WI38 (cell line): ENCODE measurements at regions not wholly inside any gene's neighbourhood (a gene's known extent, or its start where the extent isn't known, plus 50 kb on each side); places are given as distances from the start of the nearest gene placed in this dataset.

ENCODE experiments used
- H3K4me3 ChIP-seq: 2 replicates; pipeline ENCODE4 v1.5.1; 2011; ENCODE audit warnings: low read depth, mild to moderate bottlenecking, control low read depth, low read length
- TF ChIP-seq, protein P1 (sequence below): IDR thresholded peaks from 2 replicates; pipeline ENCODE4 v1.5.1; 2012; ENCODE audit warnings: low read depth, mild to moderate bottlenecking, control low read depth, low read length

DNA sequence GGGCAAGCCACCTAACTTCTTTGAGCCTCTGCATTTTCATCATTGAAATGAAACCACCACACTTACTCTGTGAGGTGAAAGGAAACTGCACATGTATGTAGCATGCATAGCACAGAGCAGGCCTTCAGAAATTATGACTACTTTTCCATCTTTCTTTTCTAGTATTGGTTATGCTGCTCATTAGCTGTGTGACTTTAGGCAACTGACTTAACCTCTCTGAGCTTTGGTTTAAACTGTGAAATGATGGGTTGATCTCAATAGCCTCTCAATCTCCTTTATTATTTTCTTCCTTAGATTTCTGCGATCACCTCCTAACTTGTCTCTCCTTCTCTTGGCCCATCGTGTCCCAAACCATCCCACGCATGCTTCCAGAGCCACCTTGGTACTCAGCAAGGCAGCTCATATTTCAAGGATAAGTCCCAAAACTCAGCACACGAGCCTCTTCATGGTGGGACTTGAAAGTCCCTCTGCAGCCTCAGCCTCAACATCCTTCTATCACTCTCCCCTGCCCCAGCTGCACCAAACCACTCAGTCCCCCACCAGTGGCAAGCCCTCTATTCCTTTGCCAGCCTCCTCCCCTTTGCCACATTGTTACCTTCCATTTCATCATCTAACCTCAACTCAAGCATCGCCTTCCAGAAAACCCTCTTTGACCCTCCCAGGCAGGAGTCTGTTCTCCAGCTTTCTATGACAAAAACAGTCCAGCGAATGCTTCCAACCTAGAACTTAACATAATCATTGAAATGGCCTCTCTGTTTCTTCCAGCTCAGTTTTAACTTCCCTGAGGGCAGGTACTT is 60.3 kb upstream of the DNAH5 start:
- TF ChIP-seq, protein P1, sequence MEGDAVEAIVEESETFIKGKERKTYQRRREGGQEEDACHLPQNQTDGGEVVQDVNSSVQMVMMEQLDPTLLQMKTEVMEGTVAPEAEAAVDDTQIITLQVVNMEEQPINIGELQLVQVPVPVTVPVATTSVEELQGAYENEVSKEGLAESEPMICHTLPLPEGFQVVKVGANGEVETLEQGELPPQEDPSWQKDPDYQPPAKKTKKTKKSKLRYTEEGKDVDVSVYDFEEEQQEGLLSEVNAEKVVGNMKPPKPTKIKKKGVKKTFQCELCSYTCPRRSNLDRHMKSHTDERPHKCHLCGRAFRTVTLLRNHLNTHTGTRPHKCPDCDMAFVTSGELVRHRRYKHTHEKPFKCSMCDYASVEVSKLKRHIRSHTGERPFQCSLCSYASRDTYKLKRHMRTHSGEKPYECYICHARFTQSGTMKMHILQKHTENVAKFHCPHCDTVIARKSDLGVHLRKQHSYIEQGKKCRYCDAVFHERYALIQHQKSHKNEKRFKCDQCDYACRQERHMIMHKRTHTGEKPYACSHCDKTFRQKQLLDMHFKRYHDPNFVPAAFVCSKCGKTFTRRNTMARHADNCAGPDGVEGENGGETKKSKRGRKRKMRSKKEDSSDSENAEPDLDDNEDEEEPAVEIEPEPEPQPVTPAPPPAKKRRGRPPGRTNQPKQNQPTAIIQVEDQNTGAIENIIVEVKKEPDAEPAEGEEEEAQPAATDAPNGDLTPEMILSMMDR = no peak
- no peak overlapping the region for H3K4me3 ChIP-seq

DNA sequence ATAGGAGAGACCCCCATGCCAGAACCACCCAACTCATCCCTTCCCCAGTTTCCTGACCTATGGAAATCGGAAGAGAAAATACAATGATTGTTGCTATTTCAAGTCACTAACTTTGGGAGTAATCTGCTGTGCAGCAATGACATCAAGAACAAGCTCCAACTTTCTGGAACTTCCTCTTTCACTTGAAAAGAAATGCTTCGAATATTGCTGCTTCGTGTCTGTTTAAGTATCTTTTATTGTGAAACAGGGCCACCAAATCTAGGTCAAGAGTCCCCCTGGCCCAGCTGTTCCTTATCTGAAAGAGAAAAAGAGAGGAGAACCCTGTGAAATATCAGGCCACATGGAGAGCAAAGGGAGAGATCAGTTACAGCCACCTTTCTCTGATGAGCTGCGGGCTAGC is 59.4 kb upstream of the DNAH5 start:
- no peak overlapping the region for H3K4me3 ChIP-seq
- TF ChIP-seq, protein P1 = no peak

DNA sequence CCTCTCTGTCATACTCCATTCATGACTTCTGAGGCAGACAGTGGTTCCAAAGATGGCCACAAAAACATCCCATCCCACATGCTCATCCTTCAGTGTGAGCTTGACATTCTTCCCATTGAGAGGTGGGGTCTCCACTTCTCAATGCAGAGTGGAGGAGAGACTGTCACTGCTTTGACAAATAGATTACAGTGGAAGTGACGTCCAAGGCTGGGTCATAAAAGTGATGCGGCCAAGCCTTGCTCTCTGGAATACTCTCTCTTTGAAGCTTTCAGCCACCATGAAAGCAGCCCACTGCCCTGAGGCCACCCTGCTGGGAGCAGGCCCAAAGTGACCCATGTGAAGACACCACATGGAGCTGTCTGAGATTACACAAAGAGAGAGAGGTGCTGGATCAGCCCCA is 59.0 kb upstream of the DNAH5 start:
- no peak overlapping the region for H3K4me3 ChIP-seq
- TF ChIP-seq, protein P1 = no peak

DNA sequence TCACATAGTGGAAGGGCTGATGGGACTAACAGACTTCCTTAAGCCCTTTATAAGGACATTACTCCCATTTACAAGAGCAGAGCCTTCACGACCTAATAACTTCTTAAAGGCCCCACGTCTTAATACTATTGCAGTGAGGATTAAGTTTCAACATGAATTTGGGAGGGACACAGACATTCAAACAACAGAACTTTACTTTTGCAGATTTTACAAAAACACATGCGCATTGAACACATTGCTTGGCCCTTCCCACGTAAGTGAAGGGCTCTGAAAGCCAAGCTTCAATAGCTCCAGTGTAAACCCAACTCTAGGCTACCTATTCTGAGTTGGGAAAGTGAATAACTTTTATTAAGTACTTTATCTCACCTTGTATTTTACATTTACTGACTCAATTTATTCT is 53.8 kb upstream of the DNAH5 start:
- TF ChIP-seq, protein P1 = no peak
- H3K4me3 ChIP-seq = no peak overlapping the region

DNA sequence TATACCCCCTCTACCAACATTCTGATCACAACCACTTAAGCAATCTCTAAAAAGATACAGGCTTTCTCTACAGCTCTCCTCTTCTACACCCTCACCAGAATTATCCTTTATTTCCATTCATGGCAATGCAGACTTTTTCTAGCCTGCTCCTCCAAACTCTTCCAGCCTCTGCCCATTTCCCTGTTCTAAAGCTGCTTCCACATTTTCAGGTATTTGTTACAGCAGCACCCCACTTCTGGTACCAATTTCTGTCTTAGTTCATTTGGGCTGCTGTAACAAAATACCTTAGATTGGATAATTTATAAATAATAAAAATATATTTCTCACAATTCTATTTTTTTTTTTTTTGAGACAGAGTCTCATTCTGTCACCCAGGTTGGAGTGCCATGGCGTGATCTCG is 53.0 kb upstream of the DNAH5 start:
- TF ChIP-seq, protein P1 = no peak
- no peak overlapping the region for H3K4me3 ChIP-seq

DNA sequence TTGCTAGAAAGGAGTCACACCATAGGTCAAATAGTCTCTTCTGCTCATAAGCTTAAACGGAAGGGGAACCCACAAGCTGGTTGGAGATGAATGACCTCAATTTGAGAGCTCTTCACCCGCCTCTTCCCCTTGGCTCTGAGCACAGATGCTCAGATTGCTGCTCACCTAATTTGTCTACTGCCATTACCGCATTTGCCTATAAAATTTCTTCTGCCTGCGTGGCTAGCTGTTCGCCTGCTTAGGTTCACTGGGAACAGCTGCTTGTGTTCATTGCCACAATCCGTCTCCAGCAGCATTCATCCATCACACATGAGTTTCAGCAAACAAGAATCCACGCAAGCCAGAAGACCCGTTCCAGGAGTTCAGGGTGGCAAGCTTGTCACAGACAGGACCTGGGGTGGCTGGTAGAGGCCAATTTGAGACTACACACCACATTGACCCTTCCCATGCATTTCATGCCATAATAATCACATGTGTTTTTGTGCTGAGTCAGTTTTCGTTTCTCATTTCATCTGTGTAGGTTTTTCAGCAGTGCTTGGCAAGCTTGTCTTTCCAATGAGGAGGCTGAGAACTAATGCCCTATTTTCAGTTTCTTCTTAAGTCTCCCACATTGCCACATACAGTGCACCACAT is 50.2 kb upstream of the DNAH5 start:
- H3K4me3 ChIP-seq = peak overlapping the region; percentile 7; the same call in 1 of the 2 replicates
- TF ChIP-seq, protein P1 = no peak
